Astrocyte (in vitro differentiated cells and primary cell): ENCODE measurements at regions not wholly inside any gene's neighbourhood (a gene's known extent, or its start where the extent isn't known, plus 50 kb on each side); places are given as distances from the start of the nearest gene placed in this dataset.

Experiments
- EZH2 ChIP-seq: IDR thresholded peaks from 2 replicates; pipeline ENCODE4 v1.6.1; 2012; ENCODE audit warnings: mild to moderate bottlenecking, low read length, inconsistent platforms; ENCODE audit not compliant: insufficient read depth
- TF ChIP-seq, protein P1 (sequence below): IDR thresholded peaks from 2 replicates; pipeline ENCODE4 v1.5.1; 2011; ENCODE audit warnings: low read depth, mild to moderate bottlenecking, inconsistent platforms, low read length, moderate library complexity; ENCODE audit not compliant: insufficient read depth

DNA sequence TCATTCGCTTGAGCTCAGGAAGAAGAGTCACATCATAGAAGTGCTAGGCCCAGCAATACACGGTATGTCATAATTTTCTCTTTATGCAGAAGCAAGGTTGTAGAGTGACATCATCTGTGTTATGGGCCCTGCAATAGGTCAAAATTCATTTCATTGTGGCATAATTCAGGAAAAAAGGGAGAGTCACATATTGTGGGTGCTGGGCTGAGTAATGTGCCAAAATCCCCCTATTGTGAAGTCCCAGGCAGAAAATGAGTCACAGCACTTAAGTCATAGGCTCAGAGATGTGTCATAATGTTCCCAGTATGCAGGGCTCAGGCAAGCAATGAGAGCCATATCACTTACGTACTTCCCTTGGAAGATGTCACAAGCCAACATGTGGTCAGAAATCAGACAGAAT lies 1092.6 kb upstream of the AMELY start:
- TF ChIP-seq, protein P1, sequence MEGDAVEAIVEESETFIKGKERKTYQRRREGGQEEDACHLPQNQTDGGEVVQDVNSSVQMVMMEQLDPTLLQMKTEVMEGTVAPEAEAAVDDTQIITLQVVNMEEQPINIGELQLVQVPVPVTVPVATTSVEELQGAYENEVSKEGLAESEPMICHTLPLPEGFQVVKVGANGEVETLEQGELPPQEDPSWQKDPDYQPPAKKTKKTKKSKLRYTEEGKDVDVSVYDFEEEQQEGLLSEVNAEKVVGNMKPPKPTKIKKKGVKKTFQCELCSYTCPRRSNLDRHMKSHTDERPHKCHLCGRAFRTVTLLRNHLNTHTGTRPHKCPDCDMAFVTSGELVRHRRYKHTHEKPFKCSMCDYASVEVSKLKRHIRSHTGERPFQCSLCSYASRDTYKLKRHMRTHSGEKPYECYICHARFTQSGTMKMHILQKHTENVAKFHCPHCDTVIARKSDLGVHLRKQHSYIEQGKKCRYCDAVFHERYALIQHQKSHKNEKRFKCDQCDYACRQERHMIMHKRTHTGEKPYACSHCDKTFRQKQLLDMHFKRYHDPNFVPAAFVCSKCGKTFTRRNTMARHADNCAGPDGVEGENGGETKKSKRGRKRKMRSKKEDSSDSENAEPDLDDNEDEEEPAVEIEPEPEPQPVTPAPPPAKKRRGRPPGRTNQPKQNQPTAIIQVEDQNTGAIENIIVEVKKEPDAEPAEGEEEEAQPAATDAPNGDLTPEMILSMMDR: no peak
- no peak for TF ChIP-seq EZH2
